Stimulated activated CD8-positive, alpha-beta memory T cell treated with anti-CD3 and anti-CD28 coated beads, Interleukin-2, amount 100 ng/mL, for 48 hours (primary cell): ENCODE measurements at regions not wholly inside any gene's neighbourhood (a gene's known extent, or its start where the extent isn't known, plus 50 kb on each side); places are given as distances from the start of the nearest gene placed in this dataset.

Experiments used
- DNase-seq, 2 donors: peaks; one replicate each; pipeline ENCODE4 v3.0.0-alpha.2; 2020; ENCODE audit warnings: low read depth in 2 of 2

DNA sequence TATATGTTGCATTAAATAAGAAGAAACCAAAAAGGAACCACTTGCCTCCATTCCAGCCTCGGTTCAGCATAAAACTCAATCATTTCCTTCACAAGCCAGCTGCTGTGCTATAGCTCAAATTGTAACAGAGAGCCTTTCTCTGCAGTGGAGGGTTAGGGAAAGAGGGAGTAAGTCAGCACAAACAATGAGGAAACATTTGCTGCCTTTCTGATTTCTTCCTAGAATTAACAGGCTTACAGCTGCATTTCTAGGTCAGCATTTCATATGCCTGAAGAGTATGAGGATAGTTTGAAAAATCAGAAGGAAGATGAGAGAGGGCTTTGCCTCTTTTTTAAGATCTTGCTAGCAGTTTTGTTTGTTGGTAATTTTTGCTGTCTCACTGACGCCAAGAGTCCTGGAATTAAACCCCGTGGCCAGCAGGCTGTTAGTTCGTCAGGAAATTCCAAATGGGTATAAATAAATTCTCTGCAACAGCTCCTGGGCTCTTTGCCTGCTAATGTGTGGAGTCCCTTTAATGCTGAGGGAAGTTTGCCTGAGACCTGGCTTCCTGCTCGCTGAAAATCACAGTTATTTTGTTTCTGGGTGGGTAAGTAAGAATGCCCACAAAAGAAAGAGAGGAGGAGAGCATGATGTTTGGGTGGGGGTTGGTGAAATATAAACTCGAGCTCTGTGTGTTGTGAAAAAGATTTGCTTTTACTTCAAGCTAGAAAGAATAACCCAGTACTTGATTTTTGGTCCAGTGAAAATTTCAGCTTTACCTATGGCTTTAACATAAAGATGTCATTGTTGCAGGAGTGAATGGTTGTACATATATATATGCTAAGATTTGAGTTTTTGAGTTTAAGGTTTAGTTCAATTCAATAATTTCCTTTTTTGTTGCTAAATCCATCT, 148.1 kb upstream of the DMRT1 start:
- DNase-seq, result no peak

DNA sequence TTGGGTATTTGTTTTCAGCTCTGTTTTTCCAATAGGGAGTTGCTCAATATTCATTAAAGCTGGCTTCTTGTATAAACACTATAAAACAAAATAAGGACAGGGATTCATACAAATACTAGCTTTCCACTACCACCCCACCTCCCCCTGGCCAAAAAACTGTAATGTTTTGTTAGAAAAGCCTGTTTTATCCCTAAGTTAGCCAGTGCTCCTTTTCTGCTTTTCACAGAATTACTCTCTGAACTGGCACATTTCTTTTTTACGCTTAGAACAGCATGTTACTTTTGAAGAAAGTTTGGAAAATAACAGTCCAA, 147.4 kb upstream of the DMRT1 start:
- no peak for DNase-seq

DNA sequence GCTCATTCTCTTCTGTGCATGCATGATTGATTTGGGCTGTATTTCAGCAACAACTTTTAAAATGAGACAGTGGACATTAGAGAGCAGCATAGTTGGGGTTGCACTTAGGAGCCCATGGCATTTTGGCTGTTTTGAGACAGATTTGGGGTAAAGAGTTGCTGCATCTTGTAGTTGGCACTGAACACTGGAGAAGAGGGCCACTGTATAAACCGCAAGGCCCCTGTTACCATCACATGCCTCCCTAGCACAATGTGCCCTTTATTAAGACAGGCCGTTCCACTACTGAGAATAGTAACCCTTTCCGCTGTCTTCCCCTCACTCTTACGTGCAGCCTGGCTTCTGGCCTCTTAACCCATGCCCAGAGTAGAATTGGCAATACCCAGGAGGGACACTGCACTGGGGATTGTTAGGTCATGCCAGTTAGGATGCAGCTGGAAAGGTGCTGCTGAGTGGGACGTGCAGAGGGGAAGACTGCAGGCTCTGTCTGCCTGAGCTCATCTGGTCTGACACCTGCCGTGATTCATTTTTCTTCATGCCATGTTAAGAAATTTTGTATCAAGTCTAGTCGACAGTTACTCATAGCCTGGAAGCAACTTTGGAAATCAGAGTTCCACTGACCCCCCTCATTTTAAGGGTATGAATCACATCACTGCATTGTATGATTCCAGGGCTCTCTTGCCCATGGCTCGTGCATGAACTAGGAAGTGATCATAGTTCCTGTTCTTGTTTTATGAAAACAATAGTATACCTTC, 146.9 kb upstream of the DMRT1 start:
- no peak for DNase-seq

DNA sequence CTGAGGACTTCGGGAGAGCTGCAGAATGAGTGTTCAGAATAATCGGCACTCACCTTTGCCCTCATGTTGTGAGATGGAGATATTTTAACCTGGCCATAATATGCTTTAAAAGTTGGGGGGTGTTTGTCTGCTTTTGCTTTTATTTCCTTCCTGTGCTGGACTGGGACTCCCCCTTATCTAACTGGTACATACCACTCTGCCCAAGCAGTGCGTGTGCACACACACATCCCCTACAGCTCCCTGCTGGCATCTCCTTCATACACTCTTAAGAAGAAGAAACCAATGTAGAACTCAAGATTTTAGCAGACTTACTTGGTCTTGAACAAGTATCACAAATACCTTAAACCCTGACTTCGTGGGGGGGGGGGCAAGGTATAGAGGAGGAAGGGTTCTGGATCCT, 146.2 kb upstream of the DMRT1 start:
- DNase-seq, result no peak

DNA sequence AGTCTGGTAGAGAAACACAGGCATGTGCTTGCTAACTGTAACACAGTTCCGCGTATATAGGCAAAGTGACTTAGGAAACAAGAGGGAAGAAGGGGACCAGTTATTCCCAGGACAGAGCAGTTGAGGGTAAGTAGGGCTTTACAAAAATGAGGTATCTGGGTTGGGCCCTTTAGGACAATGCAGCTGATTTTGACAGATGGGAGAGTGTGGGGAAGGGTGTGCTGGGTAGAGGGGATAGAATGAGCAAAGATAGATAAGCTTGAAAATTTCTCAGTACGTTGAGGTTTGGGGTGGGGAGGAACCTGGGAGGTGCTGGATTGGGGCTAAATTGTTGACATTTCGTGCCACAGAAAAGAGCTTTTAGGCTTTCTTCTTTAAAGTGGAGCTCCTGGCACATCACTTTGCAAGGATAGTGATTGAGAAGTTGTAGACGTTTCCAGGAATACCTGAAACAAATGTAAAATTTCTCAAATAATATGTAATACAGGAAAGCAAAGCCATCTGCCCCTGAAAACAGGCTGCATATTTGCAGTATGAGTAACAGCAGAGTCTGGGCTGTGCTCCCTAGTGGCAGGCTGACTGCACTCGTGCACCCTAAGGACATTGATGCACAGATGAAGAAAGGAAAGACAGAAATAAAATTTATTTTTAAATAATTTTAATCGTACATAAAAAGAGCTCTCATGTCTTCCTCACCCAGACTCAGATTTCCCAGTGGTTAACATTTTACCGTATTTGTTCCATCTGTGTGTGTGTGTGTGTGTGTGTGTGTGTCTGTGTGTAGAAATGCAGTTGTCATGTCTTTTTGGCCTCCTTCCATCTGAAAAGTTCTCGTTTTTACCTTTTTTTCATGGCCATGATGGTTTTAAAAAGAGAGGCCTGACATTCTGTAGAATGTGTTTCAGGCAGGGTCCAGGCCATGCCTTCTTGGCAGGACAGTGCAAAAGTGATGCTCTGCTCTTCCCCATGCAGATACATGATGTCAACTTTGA, 144.9 kb upstream of the DMRT1 start:
- no peak for DNase-seq

DNA sequence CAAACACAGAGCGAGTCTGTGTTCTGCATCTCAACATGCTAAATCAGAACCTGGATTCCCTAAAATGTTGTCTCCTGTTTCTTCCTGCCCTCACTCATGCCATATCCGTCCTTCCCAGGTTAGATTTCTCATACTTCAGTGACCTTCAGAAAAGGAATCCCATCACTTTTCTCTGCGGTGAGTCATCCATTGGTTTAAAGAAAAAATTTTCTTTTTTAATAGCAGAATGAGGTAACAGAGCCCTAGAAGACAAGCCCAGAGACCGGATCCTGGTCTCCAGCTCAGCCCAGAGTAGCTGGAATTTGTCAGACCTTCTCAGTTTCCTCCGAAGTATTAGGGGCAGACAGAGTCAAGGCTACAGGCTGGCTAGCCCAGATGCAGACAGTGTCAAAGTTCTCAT, 143.2 kb upstream of the DMRT1 start:
- no peak for DNase-seq

DNA sequence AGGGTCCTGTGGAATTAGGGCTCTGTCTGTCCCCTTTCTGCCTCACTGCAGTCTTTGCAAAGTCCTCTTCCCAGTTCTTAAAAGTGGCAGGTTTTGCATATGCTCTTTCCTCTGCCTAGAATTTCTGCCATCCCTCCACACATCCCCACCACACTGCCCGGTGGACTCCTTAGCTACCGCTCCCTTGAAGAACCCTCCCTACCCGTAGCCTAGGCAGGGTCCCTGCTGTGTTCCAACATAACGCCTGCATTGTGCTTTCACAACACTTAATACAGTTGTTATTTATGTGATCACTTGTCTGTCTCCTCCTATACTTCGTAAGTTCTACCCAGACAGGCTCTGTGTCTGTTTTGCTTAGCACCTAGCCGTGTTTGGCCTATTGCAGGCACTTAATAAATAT, 142.5 kb upstream of the DMRT1 start:
- DNase-seq, result no peak

DNA sequence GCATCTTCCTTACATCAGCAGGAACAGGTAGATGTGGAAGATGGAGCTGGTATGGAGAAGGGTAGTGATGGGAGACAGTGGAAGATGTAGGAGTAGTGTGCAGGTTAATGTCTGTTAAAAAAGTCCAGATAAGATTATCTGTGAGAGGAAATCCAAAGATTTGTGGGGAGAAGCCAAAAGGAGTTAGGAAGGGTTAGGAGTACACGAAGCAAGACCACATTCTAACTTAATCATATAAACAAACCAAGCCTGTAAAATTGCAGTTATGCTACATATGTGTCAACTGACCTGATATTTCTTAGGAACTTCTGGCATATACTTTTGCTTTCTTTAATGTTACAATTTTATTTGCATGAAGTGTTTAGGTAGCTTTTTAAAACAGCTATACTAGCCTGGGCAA, 142.1 kb upstream of the DMRT1 start:
- no peak for DNase-seq

DNA sequence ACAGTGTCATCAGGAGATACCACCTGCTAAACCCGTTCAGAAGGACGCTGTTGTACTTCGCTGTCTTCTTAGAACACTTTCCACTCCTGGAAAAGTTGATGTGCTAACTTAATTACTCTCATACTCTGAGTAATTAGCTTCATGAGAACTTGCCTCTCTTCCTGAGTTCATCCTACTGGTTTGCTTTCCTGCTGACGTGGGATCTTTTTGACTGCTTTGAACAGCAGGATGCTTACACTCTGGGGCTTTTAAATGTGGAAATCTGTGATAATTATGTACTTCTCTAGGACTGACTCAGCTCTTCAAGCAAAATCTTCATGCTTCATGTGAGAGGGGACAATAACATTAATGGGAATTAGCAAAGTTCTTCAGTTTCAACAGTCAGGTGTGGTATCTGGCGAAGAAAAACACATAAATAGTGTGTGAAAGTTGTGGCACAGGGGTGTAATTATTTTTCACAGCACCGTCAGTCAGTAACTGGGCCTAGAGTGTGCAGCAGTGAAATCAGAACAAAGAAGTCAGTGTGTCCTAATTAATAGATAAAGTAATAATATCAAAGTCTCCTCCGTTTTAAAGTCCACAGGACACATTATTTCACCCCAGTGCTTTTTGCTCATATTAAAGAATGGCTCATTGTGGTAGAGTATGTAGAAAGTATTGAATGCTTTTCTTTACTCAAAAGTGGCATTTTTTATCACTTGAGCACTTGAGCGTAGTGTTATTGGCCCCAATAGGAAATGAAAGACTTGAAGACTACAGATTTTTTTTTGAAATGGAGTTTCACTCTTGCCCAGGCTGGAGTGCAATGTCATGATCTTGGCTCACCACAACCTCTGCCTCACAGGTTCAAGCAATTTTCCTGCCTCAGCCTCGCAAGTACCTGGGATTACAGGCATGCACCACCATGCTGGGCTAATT, 140.9 kb upstream of the DMRT1 start:
- no peak for DNase-seq

DNA sequence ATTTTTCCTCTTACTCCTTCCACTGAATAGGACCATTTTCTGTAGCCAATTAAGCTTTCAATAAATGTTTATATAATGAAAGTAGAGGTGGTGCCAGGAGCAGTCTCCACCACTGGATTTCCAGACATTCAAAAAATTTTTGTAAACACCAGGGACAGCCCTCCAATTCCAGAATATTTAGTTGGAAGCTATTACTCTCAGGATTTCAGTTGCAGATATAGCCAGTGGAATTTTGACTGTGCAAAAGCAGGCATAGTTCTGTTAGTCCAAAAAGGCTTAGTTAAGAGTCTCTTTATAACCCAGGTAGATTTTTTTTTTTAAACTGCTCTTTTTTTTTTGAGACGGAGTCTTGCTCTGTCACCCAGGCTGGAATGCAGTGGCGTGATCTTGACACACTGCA, 138.1 kb upstream of the DMRT1 start:
- DNase-seq, result no peak

DNA sequence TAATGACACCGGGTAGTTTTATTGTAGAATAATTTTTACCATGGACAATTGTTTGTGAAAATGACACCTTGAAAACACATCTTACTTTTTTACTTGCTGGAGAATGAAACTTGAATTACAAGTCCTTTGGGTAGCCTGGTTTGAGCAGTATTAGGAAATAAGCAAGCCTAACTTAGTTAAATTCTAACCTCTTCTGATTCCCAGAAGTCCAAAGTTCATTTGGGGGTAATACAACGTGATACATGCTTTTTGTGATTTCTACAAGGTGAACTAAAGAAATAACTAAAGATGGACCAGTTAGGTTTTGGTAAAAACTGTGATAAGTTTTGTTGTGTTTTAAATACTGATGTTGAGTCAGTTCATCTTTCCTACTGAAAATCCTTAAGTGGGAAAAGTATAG, 135.4 kb upstream of the DMRT1 start:
- no peak for DNase-seq

DNA sequence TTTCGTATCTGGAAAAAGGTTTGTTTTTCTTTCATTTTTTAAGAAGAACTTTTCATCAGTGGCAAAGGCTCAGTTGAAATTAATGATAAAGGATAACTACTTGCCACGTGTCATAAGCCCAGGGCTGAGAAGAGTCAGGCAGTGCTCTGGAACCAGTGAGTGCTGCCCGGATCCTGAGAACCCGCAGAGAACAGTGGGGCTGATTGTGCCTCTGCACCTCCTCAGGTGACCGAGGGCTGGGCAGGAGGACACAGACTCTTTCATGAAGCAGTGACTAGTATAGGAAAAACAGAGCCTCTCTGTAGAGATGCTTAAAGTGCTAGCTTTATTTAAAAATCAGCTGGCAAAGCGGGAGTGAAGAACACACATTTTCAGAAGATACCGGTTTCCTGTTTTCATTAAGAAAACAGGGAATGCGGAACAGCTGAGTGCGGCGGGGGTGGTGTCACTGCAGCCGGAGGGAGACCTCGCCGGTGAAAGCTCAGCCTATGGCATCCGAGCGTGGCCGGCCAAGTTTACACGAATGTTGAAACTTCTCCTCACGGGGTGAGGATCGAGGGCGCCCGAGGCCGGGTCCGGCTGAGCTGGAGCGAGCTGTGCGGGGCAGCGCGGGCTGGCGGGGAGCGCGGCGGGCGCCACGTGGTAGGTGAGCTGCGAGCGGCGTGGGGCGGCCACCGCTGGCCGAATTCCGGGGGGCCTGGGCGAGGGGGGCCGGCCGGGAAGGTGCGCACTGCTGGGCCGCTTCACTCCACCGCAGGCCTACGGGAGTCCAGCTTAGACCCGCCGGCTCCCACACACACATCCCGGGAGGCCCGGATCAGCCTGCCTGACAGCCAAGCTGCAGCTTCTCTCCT, 134.7 kb upstream of the DMRT1 start:
- peak in 1 of 2 donors; percentile 6 for DNase-seq

DNA sequence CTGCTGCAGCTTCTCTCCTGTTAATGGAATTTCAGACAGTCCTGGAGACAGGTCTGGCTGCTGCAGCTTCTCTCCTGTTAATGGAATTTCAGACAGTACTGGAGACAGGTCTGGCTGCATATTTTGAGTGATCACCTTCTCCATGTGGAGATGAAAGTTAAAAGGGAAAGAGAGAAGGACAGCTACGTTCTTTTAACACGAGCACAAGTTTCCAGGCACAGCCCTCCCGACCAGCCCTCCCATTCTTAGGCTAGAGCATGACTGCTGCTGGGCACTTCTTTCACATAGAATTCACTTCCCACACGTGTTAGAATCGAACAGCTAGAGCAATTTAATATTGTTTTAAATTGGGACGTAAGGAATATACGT, 133.3 kb upstream of the DMRT1 start:
- no peak for DNase-seq

DNA sequence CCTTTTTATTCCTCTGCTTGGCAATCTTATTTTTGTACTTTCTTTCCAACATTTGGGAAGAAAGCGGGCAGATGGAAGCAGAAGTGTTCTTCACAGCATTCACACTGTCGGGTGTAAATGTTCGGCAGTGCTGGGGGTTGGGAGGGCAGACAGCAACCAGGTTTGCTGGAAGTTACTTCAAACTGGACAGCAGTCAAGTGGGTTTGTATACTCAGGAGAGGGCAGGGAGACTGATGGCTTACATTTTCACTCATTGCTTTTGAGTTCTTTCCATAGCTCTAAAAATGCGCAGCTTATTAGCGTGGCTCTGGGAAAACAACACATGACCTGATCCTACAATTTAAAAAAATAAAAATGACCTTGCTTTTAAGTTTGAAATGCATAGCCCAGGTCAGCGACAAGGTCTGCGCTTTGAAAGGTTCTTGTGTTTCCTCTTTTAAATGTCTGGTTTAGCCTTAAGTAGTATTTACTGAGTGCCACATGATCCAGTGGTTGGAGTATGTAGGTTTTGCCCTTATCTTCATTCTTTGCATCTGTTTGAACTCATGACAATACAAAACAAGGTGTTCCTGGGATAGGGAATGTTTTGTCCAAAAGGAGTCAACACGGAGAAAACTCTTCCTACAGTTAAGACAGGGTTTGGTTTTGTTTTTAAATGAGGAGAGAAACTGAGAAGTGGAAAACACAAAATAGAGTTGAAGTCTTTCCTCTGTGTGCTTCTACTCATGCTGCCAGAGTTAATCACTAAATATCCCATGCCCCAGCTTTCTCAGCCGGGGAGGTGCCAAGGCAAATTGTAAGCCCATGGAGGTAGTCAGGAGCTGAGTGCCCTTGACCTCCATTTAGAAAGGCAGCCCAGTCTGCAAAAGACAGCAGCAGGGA, 132.7 kb upstream of the DMRT1 start:
- DNase-seq, result no peak

DNA sequence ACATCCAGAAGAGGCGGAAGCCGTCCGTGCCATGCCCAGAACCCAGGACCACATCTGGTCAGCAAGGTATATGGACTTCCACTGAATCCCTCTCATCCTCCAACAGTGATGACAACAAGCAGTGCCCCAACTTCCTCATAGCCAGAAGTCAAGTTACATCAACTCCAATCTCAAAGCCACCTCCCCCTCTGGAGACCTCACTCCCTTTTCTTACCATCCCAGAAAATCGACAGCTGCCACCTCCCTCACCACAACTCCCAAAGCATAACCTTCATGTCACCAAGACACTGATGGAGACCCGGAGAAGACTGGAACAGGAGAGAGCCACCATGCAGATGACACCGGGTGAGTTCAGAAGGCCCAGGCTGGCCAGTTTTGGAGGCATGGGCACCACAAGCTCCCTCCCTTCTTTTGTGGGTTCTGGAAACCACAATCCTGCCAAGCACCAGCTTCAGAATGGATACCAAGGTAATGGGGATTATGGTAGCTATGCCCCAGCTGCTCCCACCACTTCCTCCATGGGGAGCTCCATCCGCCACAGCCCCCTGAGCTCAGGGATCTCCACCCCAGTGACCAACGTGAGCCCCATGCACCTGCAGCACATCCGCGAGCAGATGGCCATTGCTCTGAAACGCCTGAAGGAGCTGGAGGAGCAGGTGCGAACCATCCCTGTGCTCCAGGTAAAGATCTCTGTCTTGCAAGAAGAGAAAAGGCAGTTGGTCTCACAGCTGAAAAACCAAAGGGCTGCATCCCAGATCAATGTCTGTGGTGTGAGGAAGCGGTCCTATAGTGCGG, 130.3 kb upstream of the DMRT1 start:
- no peak for DNase-seq

DNA sequence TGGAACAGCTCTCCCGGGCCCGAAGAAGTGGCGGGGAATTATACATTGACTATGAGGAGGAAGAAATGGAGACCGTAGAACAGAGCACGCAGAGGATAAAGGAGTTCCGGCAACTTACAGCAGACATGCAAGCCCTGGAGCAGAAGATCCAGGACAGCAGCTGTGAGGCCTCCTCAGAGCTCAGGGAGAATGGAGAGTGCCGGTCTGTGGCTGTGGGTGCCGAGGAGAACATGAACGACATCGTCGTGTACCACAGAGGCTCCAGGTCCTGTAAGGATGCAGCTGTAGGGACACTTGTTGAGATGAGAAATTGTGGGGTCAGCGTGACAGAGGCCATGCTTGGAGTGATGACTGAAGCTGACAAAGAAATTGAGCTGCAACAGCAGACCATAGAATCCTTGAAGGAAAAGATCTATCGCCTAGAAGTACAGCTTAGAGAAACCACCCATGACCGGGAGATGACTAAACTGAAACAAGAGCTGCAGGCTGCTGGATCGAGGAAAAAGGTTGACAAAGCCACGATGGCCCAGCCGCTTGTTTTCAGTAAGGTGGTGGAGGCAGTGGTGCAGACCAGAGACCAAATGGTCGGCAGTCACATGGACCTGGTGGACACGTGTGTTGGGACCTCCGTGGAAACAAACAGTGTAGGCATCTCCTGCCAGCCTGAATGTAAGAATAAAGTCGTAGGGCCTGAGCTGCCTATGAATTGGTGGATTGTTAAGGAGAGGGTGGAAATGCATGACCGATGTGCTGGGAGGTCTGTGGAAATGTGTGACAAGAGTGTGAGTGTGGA, 129.5 kb upstream of the DMRT1 start:
- DNase-seq, result no peak

DNA sequence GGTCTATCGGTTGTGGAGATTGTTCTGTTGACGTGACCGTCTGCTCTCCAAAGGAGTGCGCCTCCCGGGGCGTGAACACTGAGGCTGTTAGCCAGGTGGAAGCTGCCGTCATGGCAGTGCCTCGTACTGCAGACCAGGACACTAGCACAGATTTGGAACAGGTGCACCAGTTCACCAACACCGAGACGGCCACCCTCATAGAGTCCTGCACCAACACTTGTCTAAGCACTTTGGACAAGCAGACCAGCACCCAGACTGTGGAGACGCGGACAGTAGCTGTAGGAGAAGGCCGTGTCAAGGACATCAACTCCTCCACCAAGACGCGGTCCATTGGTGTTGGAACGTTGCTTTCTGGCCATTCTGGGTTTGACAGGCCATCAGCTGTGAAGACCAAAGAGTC, 128.9 kb upstream of the DMRT1 start:
- no peak for DNase-seq

DNA sequence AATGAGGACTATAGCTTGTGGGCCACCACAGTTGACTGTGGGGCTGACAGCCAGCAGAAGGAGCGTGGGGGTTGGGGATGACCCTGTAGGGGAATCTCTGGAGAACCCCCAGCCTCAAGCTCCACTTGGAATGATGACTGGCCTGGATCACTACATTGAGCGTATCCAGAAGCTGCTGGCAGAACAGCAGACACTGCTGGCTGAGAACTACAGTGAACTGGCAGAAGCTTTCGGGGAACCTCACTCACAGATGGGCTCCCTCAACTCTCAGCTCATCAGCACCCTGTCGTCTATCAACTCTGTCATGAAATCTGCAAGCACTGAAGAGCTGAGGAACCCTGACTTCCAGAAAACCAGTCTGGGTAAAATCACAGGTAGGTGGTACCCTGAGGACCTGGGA, 128.4 kb upstream of the DMRT1 start:
- DNase-seq, result no peak
